GM12878 (cell line): ENCODE measurements at regions not wholly inside any gene's neighbourhood (a gene's known extent, or its start where the extent isn't known, plus 50 kb on each side); places are given as distances from the start of the nearest gene placed in this dataset.

Experiments
- ATAC-seq: fragments of 200-7000 bp; cut with Tn5 transposase; 3 replicates; pipeline ENCODE4 v1.9.1; 2020; ENCODE audit warnings: mild to moderate bottlenecking, moderate library complexity
- BruUV-seq: library from RNA; stranded (reverse); fragments of 400-500 nt; replicated peaks from 2 replicates; lab custom pipeline; 2021; lab: Mats Ljungman, UMichigan
- CTCF ChIA-PET: fragments of 300-600 bp; sonication (Branson Sonifier 250); formaldehyde crosslinking; extraction: SDS; loops from one replicate; lab custom pipeline; 2021; ENCODE audit warnings: inconsistent platforms; lab: Yijun Ruan, JAX
- POLR2A ChIA-PET: fragments of 350-600 bp; formaldehyde crosslinking; extraction: SDS; loops from one replicate; lab custom pipeline; 2021; ENCODE audit warnings: inconsistent platforms; lab: Charles Lee
- RAD21 ChIA-PET: fragments of 300-600 bp; sonication (Branson Sonifier 250); formaldehyde crosslinking; loops from one replicate; lab custom pipeline; 2023; ENCODE audit warnings: antibody characterized with exemption; ENCODE audit not compliant: unreplicated experiment; lab: Charles Lee
- SMC1A ChIA-PET: fragments of 300-600 bp; sonication (Branson Sonifier 250); formaldehyde crosslinking; loops from one replicate; lab custom pipeline; 2023; ENCODE audit not compliant: unreplicated experiment, uncharacterized antibody; lab: Charles Lee
- DNase-seq: peaks from one replicate; pipeline ENCODE4 v3.0.0-alpha.2; 2011; ENCODE audit warnings: low read depth, low spot score
- FAIRE-seq: peaks from 3 replicates; lab custom pipeline; 2011; peaks lifted over from hg19 to GRCh38; lab: Jason Lieb, UNC
- H2AFZ ChIP-seq: 2 replicates; pipeline ENCODE4 v1.6.0; 2011; ENCODE audit warnings: low read depth, low read length, control low read depth; ENCODE audit not compliant: control insufficient read depth
- H3K27ac ChIP-seq: 2 replicates; pipeline ENCODE4 v1.5.1; 2011; ENCODE audit warnings: control low read depth; ENCODE audit not compliant: control insufficient read depth, insufficient read depth
- H3K27me3 ChIP-seq, 2 experiments: replicated peaks in 1 of 2; 2 replicates each; pipeline versions ENCODE4 v1.6.0 to v1.6.1; 2011; ENCODE audit warnings: low read length in 1 of 2; ENCODE audit not compliant: control insufficient read depth in 2 of 2, insufficient read depth in 2 of 2
- H3K36me3 ChIP-seq, 2 experiments: 2 replicates each; pipeline ENCODE4 v1.5.1; 2011; ENCODE audit warnings: low read length in 1 of 2; ENCODE audit not compliant: control insufficient read depth in 2 of 2, insufficient read depth in 2 of 2
- H3K4me1 ChIP-seq: 2 replicates; pipeline ENCODE4 v1.6.1; 2011; ENCODE audit warnings: mild to moderate bottlenecking, low read length, moderate library complexity, mixed read lengths; ENCODE audit not compliant: control insufficient read depth, insufficient read depth
- H3K4me2 ChIP-seq: 2 replicates; pipeline ENCODE4 v1.6.0; 2011; ENCODE audit warnings: control low read depth; ENCODE audit not compliant: control insufficient read depth, insufficient read depth
- H3K4me3 ChIP-seq: fragments of 200-600 bp; sonication (generic); 2 replicates; pipeline ENCODE4 v1.5.1; 2016
- H3K79me2 ChIP-seq: 2 replicates; pipeline ENCODE4 v1.6.0; 2011; ENCODE audit warnings: low read length; ENCODE audit not compliant: control insufficient read depth, insufficient read depth
- H3K9ac ChIP-seq: 2 replicates; pipeline ENCODE4 v1.8.0; 2011; ENCODE audit warnings: low read length, control low read depth, mixed read lengths; ENCODE audit not compliant: control insufficient read depth, insufficient read depth
- H3K9me3 ChIP-seq: replicated peaks from 3 replicates; pipeline ENCODE4 v1.5.1; 2011; ENCODE audit warnings: mild to moderate bottlenecking, low read length; ENCODE audit not compliant: control insufficient read depth, insufficient read depth
- H4K20me1 ChIP-seq: 2 replicates; pipeline ENCODE4 v1.6.0; 2011; ENCODE audit not compliant: control insufficient read depth, insufficient read depth
- ATF3 ChIP-seq: IDR thresholded peaks from 2 replicates; pipeline ENCODE4 v1.6.1; 2011; ENCODE audit warnings: low read depth, mild to moderate bottlenecking, low read length, moderate library complexity, borderline replicate concordance; ENCODE audit errors: extremely low read depth
- BACH1 ChIP-seq: fragments of 450-650 bp; IDR thresholded peaks from 2 replicates; pipeline ENCODE4 v1.6.1; 2017; ENCODE audit warnings: mild to moderate bottlenecking, borderline replicate concordance
- BCL11A ChIP-seq: IDR thresholded peaks from 2 replicates; pipeline ENCODE4 v1.6.1; 2011; ENCODE audit warnings: low read depth, low read length
- BHLHE40 ChIP-seq, 2 experiments: fragments of 450-650 bp in 1 of 2; IDR thresholded peaks; 2 replicates each; pipeline ENCODE4 v1.6.1; 2011 to 2017; ENCODE audit warnings: low read depth in 2 of 2, borderline replicate concordance in 1 of 2, improper control_type of control experiment in 1 of 2, low read length in 1 of 2, mild to moderate bottlenecking in 1 of 2
- EP300 ChIP-seq, 2 experiments: fragments of 150-350 bp in 1 of 2; IDR thresholded peaks; 2 replicates each; pipeline ENCODE4 v1.6.1; 2011 to 2012; ENCODE audit warnings: low read depth in 2 of 2, low read length in 2 of 2, borderline replicate concordance in 1 of 2, improper control_type of control experiment in 1 of 2, inconsistent platforms in 1 of 2; ENCODE audit not compliant: control insufficient read depth in 1 of 2
- IKZF1 ChIP-seq: fragments of 450-650 bp; conservative IDR thresholded peaks from 2 replicates; pipeline ENCODE4 v1.6.1; 2017; ENCODE audit warnings: antibody characterized with exemption, mild to moderate bottlenecking
- IRF4 ChIP-seq: IDR thresholded peaks from 2 replicates; pipeline ENCODE4 v1.6.1; 2011; ENCODE audit warnings: low read depth, low read length
- IRF5 ChIP-seq: fragments of 450-650 bp; IDR thresholded peaks from 2 replicates; pipeline ENCODE4 v1.6.1; 2017; ENCODE audit warnings: borderline replicate concordance
- NFIC ChIP-seq: IDR thresholded peaks from 2 replicates; pipeline ENCODE4 v1.6.1; 2012; ENCODE audit warnings: low read depth, mild to moderate bottlenecking, inconsistent platforms, low read length, moderate library complexity
- POLR2A ChIP-seq: IDR thresholded peaks from 2 replicates; pipeline ENCODE4 v1.6.1; 2011; ENCODE audit warnings: low read depth, mild to moderate bottlenecking, low read length
- RB1 ChIP-seq: fragments of 450-650 bp; formaldehyde crosslinking; IDR thresholded peaks from 2 replicates; pipeline ENCODE4 v1.6.1; 2017; ENCODE audit warnings: mild to moderate bottlenecking, borderline replicate concordance
- SIX5 ChIP-seq: IDR thresholded peaks from 2 replicates; pipeline ENCODE4 v1.6.1; 2011; ENCODE audit warnings: mild to moderate bottlenecking, low read depth, low read length, moderate library complexity; ENCODE audit not compliant: severe bottlenecking
- SMAD5 ChIP-seq: IDR thresholded peaks from 2 replicates; pipeline ENCODE4 v1.6.1; 2016; ENCODE audit warnings: antibody characterized with exemption, low read depth
- SMARCA5 ChIP-seq: fragments of 450-650 bp; IDR thresholded peaks from 2 replicates; pipeline ENCODE4 v1.6.1; 2017; ENCODE audit warnings: mild to moderate bottlenecking
- SPI1 ChIP-seq: IDR thresholded peaks from 2 replicates; pipeline ENCODE4 v1.6.1; 2011; ENCODE audit warnings: low read depth, mild to moderate bottlenecking, low read length, moderate library complexity, borderline replicate concordance; ENCODE audit not compliant: insufficient read depth
- STAT1 ChIP-seq: fragments of 450-650 bp; conservative IDR thresholded peaks from 2 replicates; pipeline ENCODE4 v1.6.1; 2014; ENCODE audit warnings: antibody characterized with exemption, mild to moderate bottlenecking
- ZBTB11 ChIP-seq: fragments of 450-650 bp; formaldehyde crosslinking; IDR thresholded peaks from 2 replicates; pipeline ENCODE4 v1.5.0; 2022; ENCODE audit warnings: mild to moderate bottlenecking, missing genetic modification characterization
- ZNF217 ChIP-seq: fragments of 450-650 bp; IDR thresholded peaks from 2 replicates; pipeline ENCODE4 v1.6.1; 2017; ENCODE audit warnings: antibody characterized with exemption, mild to moderate bottlenecking
- WGBS: methylation state at CpG from one replicate; pipeline ENCODE4 v1.1.6; 2016; ENCODE audit warnings: low lambda C conversion rate; ENCODE audit not compliant: insufficient replicate concordance, insufficient coverage; ENCODE audit errors: missing lambda C conversion rate; 5-methylcytosine and 5-hydroxymethylcytosine counted together
- in situ Hi-C: fragments of 300-500 bp; cut with MboI; formaldehyde crosslinking; loops from 9 replicates; pipeline ENCODE4 v1.14.3; 2018; ENCODE audit warnings: mixed read lengths
- intact Hi-C: fragments of 100-400 bp; cut with micrococcal nuclease; formaldehyde crosslinking; loops from one replicate; pipeline ENCODE4 v1.14.2; 2022; ENCODE audit not compliant: unreplicated experiment

GRCh38 chr13:77429320-77430142 is 102.6 kb upstream of the MYCBP2 start:
- H3K27me3 ChIP-seq = no peaks in the 10 kb centered on the region
- ChIA-PET CTCF (interaction anchor here (0.6 to 5.5 kb wide), 13 partner anchors 13 to 130 kb away, joined by 3 to 40 read pairs (median 5); partner anchors contain the start of gene MYCBP2), RAD21 (interaction anchor here (0.7 to 2.8 kb wide), 27 partner anchors 10 to 243 kb away, joined by 3 to 52 read pairs (median 6); partner anchors contain the start of gene MYCBP2), POLR2A (interaction anchor here (0.5 to 5.8 kb wide), 16 partner anchors 13 to 403 kb away, joined by 3 to 50 read pairs (median 7); partner anchors contain the start of gene MYCBP2), SMC1A (interaction anchor here (0.5 to 8.7 kb wide), 31 partner anchors 9 to 299 kb away, joined by 3 to 130 read pairs (median 5); partner anchors contain the start of gene MYCBP2)
- in situ Hi-C loops = loop anchor here (5.0 kb wide), 1 partner anchor 92 kb away; no protein-coding TSS in a partner anchor
- H3K27ac ChIP-seq = peak overlapping the region; percentile 85
- peak overlapping the region; percentile 47 for H3K4me3 ChIP-seq
- peak overlapping the region; percentile 68 for H2AFZ ChIP-seq
- H4K20me1 ChIP-seq = no peaks in the 10 kb centered on the region
- under 1% methylated on average over 8 of the region's 8 CpGs for WGBS
- H3K9ac ChIP-seq = peak overlapping the region; percentile 41
- peak; percentile 88 for FAIRE-seq
- peak; percentile 63 for ATAC-seq
- no peaks in the 10 kb centered on the region for H3K36me3 ChIP-seq
- no peaks in the 10 kb centered on the region; the same call in 2 of the 3 replicates for H3K9me3 ChIP-seq
- peak overlapping the region; percentile 95 for H3K4me2 ChIP-seq
- BruUV-seq = no TSS peak
- intact Hi-C loops = loop anchor here (1.0 to 2.0 kb wide), 6 partner anchors 15 to 100 kb away; no protein-coding TSS in a partner anchor
- H3K4me1 ChIP-seq = peaks cover 26% of the 10 kb centered on the region
- H3K79me2 ChIP-seq = no peaks in the 10 kb centered on the region; the same call in 1 of the 2 replicates
- DNase-seq = peak; percentile 93
- TF ChIP-seq BACH1 (peak; percentile 41; the same call in 1 of the 2 replicates), RB1 (no peak), BCL11A (peak; percentile 71; the same call in 1 of the 2 replicates), SPI1 (peak; percentile 95), ZBTB11 (CRISPR knock-in tag) (no peak), IRF5 (no peak), ATF3 (no peak), SMARCA5 (no peak), BHLHE40 (IDR thresholded peaks at IDR 0.05; ENCODE audit: borderline replicate concordance in 1 of 2, low read depth in 2 of 2, low read length in 1 of 2) (peak; percentile 9 to 53; a peak in 1 of 4 replicates), IKZF1 (peak; percentile 68; the same call in 1 of the 2 replicates), ZNF217 (peak; percentile 22; the same call in 1 of the 2 replicates), EP300 (IDR thresholded peaks at IDR 0.05; ENCODE audit: borderline replicate concordance in 1 of 2, control insufficient read depth in 1 of 2, low read depth in 2 of 2, low read length in 2 of 2) (peak; percentile 64 to 73; a peak in 3 of 4 replicates), SIX5 (no peak), SMAD5 (peak; percentile 58; the same call in 1 of the 2 replicates), IRF4 (peak; percentile 84), STAT1 (0 out of 2 replicates have a peak, but pooled peaks have one; percentile 19), POLR2A (no peak), NFIC (peak; percentile 94)
